ENCODE measurements at regions not wholly inside any gene's neighbourhood (a gene's known extent, or its start where the extent isn't known, plus 50 kb on each side); places are given as distances from the start of the nearest gene placed in this dataset.

- SMC1A ChIA-PET (ENCODE audit: uncharacterized antibody, unreplicated experiment) = interaction anchor here (0.6 to 7.4 kb wide), 31 partner anchors 12 to 325 kb away, joined by 3 to 166 read pairs (median 5); no protein-coding TSS in a partner anchor
- peak; percentile 88 for FAIRE-seq
- intact Hi-C loops (cut with micrococcal nuclease; ENCODE audit: unreplicated experiment) = loop anchor here (1.0 to 10.0 kb wide), 5 partner anchors 12 to 454 kb away; no protein-coding TSS in a partner anchor
- Histone ChIP-seq H3K79me2 (ENCODE audit: control insufficient read depth, insufficient read depth, low read length) (no peaks in the 10 kb centered on the region), H3K27me3 (replicated peaks in 1 of 2; ENCODE audit: control insufficient read depth in 2 of 2, insufficient read depth in 2 of 2, low read length in 1 of 2) (no peaks in the 10 kb centered on the region), H3K36me3 (ENCODE audit: control insufficient read depth in 2 of 2, insufficient read depth in 2 of 2, low read length in 1 of 2) (no peaks in the 10 kb centered on the region), H2AFZ (ENCODE audit: control insufficient read depth, low read depth, low read length) (no peak overlapping the region), H3K4me1 (ENCODE audit: control insufficient read depth, insufficient read depth, low read length) (peaks cover 41% of the 10 kb centered on the region), H3K4me2 (ENCODE audit: control insufficient read depth, insufficient read depth) (no peak overlapping the region), H4K20me1 (ENCODE audit: control insufficient read depth, insufficient read depth) (no peaks in the 10 kb centered on the region), H3K9me3 (replicated peaks; ENCODE audit: control insufficient read depth, insufficient read depth, low read length) (peaks cover 5% of the 10 kb centered on the region; the same call in 2 of the 3 replicates), H3K9ac (ENCODE audit: control insufficient read depth, insufficient read depth, low read length) (no peak overlapping the region), H3K4me3 (no peak overlapping the region), H3K27ac (ENCODE audit: control insufficient read depth, insufficient read depth) (peak overlapping the region; percentile 51)
- peak; percentile 88 for ATAC-seq
- WGBS (ENCODE audit: insufficient coverage, insufficient replicate concordance, low lambda C conversion rate, missing lambda C conversion rate) = 29% methylated on average over 7 of the region's 7 CpGs
- BruUV-seq (replicated peaks) = no TSS peak
- POLR2A ChIA-PET = interaction anchor here (0.8 to 4.7 kb wide), 6 partner anchors 12 to 166 kb away, joined by 3 to 48 read pairs (median 6); partner anchors contain the start of gene ZNF608
- CTCF ChIA-PET = interaction anchor here (0.8 to 5.4 kb wide), 6 partner anchors 12 to 203 kb away, joined by 3 to 34 read pairs (median 6); no protein-coding TSS in a partner anchor
- DNase-seq (ENCODE audit: low read depth, low spot score) = peak; percentile 75
- in situ Hi-C loops (cut with MboI) = no loop called here
- RAD21 ChIA-PET (ENCODE audit: unreplicated experiment) = interaction anchor here (0.6 to 7.9 kb wide), 31 partner anchors 13 to 1237 kb away, joined by 3 to 190 read pairs (median 4); partner anchors contain the start of gene ZNF608
- TF ChIP-seq YBX1 (IDR thresholded peaks at IDR 0.05) (no peak), PAX8 (IDR thresholded peaks at IDR 0.05) (no peak), PBX3 (IDR thresholded peaks at IDR 0.05; ENCODE audit: insufficient replicate concordance, low read depth, low read length) (peak; percentile 42), BMI1 (IDR thresholded peaks at IDR 0.05; ENCODE audit: borderline replicate concordance) (peak; percentile 92), BCLAF1 (IDR thresholded peaks at IDR 0.05) (no peak), RCOR1 (conservative IDR thresholded peaks at IDR 0.05; ENCODE audit: low read depth, low read length) (no peak; the same call in 1 of the 2 replicates), RUNX3 (IDR thresholded peaks at IDR 0.05; ENCODE audit: low read length) (peak; percentile 77), NR2F1 (conservative IDR thresholded peaks at IDR 0.05) (peak; percentile 85), POLR2AphosphoS2 (IDR thresholded peaks at IDR 0.05; ENCODE audit: low read depth, low read length) (no peak), CBX5 (IDR thresholded peaks at IDR 0.05; ENCODE audit: low read depth) (0 out of 2 replicates have a peak, but pooled peaks have one; percentile 78), HDAC6 (IDR thresholded peaks at IDR 0.05; ENCODE audit: unreplicated experiment) (no peak), EGR1 (IDR thresholded peaks at IDR 0.05; ENCODE audit: borderline replicate concordance in 1 of 2, low read depth in 2 of 2, low read length in 2 of 2) (no peak), SIN3A (IDR thresholded peaks at IDR 0.05; ENCODE audit: low read depth, low read length) (no peak), ZBTB4 (CRISPR knock-in tag; IDR thresholded peaks at IDR 0.05) (no peak), NFYA (IDR thresholded peaks at IDR 0.05; ENCODE audit: borderline replicate concordance, low read depth, low read length) (no peak), SMAD5 (IDR thresholded peaks at IDR 0.05; ENCODE audit: low read depth) (no peak)
These were observed 162.4 kb upstream of the ZNF608 start for GRCh38 chr5:124908581-124909451.

Data from GM12878 (cell line).